Cardiac muscle cell (in vitro differentiated cells and primary cell): ENCODE measurements at regions not wholly inside any gene's neighbourhood (a gene's known extent, or its start where the extent isn't known, plus 50 kb on each side); places are given as distances from the start of the nearest gene placed in this dataset.

ENCODE experiments used
- DNase-seq, 2 donors: peaks; one replicate each; pipeline versions ENCODE4 v3.0.0 to v3.0.0-alpha.2; 2010 to 2017; ENCODE audit warnings: low read depth in 1 of 2, low spot score in 1 of 2
- H3K27ac ChIP-seq: fragments of 200-600 bp; sonication (generic); 2 replicates; pipeline ENCODE4 v1.5.1; 2016
- H3K27me3 ChIP-seq: fragments of 200-600 bp; sonication (generic); 2 replicates; pipeline ENCODE4 v1.6.0; 2016; ENCODE audit warnings: control low read depth
- H3K36me3 ChIP-seq: fragments of 200-600 bp; sonication (generic); 2 replicates; pipeline ENCODE4 v1.5.1; 2016; ENCODE audit warnings: control low read depth
- H3K4me1 ChIP-seq: fragments of 200-600 bp; sonication (generic); 2 replicates; pipeline ENCODE4 v1.8.1; 2017; ENCODE audit warnings: low read depth, mild to moderate bottlenecking, mixed run types
- H3K4me3 ChIP-seq: fragments of 200-600 bp; sonication (generic); 2 replicates; pipeline ENCODE4 v1.5.1; 2016; ENCODE audit warnings: mild to moderate bottlenecking
- H3K9me3 ChIP-seq: fragments of 200-600 bp; sonication (generic); 2 replicates; pipeline ENCODE4 v1.5.1; 2017; ENCODE audit warnings: low read depth, mild to moderate bottlenecking, control low read depth
- CTCF ChIP-seq: IDR thresholded peaks from 2 replicates; pipeline ENCODE4 v1.5.1; 2012; ENCODE audit warnings: low read depth, mild to moderate bottlenecking, low read length

DNA sequence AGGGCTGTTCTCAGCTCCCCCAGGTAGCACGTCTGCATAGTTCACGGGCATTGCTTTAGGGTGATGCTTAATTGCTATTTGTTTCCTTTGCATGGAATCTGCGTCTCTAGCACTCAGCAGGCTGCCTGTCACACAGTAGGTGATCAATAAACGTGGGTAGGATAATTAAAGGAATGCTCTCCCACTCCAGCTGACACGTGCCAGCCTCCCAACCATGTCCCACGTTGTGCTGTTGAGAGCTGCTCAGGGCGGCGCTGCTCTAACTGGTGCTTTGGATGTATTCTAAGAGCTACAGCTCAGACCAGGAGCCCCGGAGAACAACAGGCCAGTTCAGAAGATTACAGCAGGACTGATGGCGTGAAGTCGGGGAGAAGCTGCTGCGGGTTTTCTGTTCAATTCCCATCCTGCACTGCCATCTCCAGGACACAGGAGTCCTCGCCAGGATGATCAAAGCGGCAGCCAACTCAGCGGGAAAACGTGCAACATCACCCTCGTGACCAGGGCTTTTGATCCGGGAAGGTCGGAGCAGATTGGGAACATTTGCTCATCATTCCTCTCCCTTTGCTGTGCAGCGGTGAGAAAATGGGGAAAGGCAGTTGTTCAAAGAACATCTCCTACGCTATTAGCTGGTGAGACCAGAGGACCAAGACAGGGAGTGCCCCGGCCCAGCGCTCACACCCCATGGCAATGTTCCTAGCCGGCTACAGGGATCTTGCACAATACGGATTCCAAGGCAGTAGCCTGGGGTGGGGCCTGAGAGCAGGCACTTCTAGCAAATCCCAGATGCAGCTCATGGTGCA is 50.5 kb upstream of the FOXK1 start:
- H3K27ac ChIP-seq = no peak overlapping the region
- DNase-seq = peak; percentile 61 to 96
- TF ChIP-seq CTCF = peak; percentile 82
- no peaks in the 10 kb centered on the region for H3K27me3 ChIP-seq
- no peaks in the 10 kb centered on the region for H3K9me3 ChIP-seq
- no peaks in the 10 kb centered on the region for H3K36me3 ChIP-seq
- no peaks in the 10 kb centered on the region for H3K4me1 ChIP-seq
- H3K4me3 ChIP-seq = no peak overlapping the region
